ENCODE measurements at regions not wholly inside any gene's neighbourhood (a gene's known extent, or its start where the extent isn't known, plus 50 kb on each side); places are given as distances from the start of the nearest gene placed in this dataset.
"Not testable (repeated sequence)": the region's sequence is repeated elsewhere in the genome, so short reads cannot be mapped to it uniquely, and the experiment has no call there.

DNA sequence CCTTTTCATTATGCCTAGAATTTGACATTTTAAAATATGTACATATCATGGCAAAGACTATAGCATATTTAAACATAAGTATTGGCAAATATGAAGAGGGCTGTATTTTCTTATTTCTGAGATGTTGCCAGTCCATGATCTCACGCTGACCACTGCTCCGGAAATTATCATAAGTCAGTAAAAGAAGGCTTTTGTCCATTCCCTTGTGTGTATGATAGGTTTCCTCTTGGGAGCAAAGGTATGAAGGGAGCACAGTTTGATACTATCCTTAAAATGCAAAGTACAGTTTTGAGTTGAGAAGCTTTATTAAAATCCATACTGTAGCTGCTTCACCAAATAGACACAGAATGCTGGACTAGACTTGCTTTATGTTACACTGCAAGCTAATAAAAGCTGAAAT lies 52.6 kb upstream of the AGA start:
- no peak for DNase-seq

- DNase-seq, result not testable (repeated sequence)
These were observed 53.4 kb upstream of the AGA start for GRCh38 chr4:177495626-177496025.

- no peak for DNase-seq
These were observed 57.3 kb upstream of the AGA start for GRCh38 chr4:177499537-177499936.

- no peak for DNase-seq
These were observed 63.0 kb upstream of the AGA start for GRCh38 chr4:177505171-177505615.

GRCh38 chr4:177508662-177509061 lies 66.4 kb upstream of the AGA start:
- DNase-seq, result no peak

DNA sequence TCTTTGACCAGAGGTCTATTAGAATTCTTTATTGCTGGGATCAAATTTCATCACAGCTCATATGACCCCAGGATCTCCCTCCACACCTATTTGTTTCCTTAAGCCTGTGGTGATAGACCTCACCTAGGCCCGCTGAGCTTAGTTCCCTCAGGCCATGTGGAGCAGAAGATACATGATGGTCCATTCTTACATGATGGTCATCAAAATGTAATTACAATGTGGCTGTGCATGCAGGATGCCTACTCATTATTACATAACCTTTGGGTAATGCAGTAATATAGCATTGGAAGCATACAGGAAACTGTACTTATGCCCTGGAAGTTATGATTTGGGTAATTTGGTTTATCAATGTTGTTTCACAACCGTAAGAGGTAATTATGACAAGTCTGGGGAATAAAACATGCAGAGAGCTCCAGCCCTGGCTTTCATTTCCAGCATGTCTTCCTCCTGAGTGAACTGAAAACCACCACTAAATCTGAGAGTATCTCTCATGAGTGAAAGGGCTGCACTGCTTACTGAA lies 67.0 kb upstream of the AGA start:
- no peak for DNase-seq

- DNase-seq, result no peak
These were observed 69.4 kb upstream of the AGA start for GRCh38 chr4:177511611-177512010.

DNA sequence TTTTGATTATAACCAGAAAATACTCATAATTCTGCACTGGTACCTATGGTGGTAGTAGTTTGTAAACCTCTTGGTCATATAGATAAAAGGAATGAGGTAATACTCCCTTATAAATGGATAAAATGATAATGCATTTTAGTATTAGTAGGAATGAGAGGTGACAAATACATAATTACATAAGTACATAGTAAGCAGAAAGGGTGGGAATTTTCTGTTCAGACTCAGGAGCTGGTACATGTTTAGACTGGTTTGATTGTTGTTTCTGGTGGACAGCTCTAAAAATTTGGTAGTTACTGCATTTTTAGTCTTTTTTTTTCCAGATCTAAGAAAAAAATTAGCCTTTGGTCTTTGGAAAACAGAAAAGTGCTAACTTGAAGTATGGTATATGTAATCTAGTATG lies 70.4 kb upstream of the AGA start:
- DNase-seq, result no peak

- no peak for DNase-seq
These were observed 75.6 kb upstream of the AGA start for GRCh38 chr4:177517862-177518261.

GRCh38 chr4:177519481-177520260 lies 77.4 kb upstream of the AGA start:
- DNase-seq, result no peak

GRCh38 chr4:177528620-177529019 lies 86.4 kb upstream of the AGA start:
- no peak for DNase-seq

DNA sequence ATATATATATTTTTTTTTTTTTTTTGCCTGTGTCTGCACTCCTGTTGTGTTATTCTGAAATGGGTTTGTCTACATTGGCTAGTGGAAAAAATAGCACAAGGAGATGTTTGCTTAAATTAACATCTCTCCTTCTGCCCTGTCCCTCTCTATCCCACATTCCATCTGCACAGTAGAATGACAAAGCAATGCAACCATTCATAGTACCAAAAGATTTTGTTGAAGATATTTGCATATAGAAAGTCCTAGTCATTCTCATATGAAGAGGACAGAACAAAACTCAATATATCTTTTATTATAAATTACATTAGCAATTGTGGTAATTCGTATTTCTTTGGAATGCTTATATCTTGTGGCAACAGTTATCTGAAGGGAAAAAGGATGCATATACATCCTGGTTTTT lies 88.3 kb upstream of the AGA start:
- no peak for DNase-seq

DNA sequence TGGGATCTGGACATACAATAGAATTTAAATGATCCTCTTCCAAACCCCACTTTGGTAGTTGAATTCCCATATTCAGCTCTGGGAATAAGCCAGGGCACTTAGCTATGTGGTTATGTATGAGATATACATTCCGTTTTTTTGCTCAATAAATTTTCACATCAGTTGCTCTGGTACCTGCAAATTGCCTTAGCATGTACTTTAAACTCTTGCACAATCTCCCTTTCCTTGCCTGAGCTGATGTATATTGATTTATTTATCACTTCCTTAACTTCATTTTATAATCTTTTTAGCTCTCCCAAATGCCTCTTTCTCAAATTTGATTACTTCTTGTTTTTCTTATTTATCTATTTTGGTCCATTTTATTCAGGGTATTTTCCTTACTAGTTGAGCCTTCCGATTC lies 90.1 kb upstream of the AGA start:
- DNase-seq, result no peak

GRCh38 chr4:177534841-177535240 lies 92.6 kb upstream of the AGA start:
- DNase-seq, result not testable (repeated sequence)

DNA sequence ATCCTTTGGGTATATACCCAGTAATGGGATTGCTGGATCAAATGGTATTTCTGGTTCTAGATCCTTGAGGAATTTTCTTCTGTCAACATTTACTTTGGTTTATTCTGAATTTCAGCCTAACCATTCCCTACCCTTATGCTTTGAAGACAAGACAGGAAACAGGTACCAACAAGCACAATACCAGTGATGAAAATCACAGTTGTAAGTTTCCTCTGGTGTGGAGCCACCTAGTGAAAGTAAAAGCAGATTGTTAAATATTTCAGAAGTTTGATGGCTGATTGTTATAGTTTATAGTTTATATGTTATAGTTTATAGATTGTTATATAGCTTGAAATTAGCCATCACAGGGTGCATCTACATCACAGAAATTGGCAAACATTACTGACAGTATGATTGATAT lies 104.5 kb upstream of the AGA start:
- no peak for DNase-seq

DNA sequence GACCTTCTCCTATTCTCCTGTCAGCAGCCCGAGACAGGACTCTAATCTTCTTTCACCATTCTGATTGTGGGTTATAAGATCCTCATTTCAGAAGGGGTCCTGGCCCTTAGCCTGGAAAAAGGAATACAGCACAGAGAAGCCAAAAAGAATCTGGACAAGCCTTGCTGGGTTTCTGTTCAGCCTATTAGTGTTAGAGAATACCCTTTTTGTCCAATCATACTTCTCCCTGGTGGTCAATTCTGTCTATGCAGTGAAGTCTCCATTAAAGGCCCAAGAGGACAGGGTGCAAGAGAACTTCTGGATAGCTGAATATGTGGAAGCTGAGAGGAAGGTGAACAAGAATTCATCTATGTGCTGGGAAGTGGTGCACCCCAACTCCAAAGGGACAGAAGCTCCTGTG lies 105.7 kb upstream of the AGA start:
- DNase-seq, result no peak

- no peak for DNase-seq
These were observed 112.9 kb upstream of the AGA start for GRCh38 chr4:177555007-177555574.

DNA sequence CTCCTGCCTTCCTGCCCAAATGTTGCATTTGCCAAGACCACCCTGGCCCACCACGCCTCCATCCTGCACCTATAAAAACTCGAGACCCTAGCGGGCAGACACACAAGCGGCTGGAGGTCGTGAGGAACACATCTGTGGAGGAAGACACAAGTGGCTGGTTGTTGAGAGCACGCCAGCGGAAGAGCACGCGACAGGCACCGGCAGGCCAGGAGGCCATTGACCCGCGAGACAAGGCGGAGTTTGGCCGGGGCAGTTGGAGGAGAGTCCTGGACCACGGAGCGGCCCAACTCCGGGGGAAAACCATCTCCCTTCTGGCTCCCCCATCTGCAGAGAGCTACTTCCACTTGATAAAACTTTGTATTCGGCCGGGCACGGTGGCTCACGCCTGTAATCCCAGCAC lies 115.2 kb upstream of the AGA start:
- DNase-seq, result no peak

DNA sequence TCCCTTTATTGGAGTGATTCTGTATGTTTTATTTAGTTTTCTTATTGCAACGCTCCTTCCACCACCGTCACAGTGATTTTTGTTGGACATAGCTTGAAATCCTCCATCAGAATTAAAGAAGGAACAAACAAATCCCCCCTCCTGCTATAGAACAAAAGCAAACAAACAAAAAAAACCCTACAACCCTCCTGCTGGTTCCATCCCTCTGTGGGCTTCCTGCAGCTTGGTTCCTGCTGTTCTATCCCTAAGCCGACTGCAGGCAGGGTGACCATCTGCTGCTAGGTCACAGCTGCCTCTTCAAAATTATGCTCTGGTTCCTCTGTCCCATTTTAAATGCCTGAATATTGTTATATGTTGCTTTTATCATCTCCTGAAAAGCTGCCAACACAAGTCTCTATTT lies 116.8 kb upstream of the AGA start:
- no peak for DNase-seq

GRCh38 chr4:177562163-177562562 lies 119.9 kb upstream of the AGA start:
- no peak for DNase-seq

GRCh38 chr4:177562859-177563258 lies 120.6 kb upstream of the AGA start:
- DNase-seq, result no peak

DNA sequence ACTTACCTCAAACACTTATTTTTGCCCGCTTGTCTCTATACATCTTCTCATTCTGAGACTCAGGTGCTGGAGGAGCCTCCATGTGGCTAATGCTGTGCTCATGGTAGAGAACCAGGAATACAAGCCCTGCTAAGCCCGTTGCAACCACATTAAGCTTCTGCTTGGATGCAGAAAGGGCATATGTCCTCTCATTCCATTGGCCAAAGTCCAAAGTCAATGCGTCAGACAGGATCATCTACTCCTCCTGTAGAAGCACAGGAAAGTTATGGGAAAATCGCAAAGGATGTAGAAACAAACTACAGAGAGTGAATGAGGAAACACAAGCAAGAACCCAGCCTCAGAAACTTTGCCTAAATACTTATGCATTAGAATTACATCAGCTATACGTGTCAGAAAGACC lies 124.5 kb upstream of the AGA start:
- no peak for DNase-seq

GRCh38 chr4:177568931-177569330 lies 126.7 kb upstream of the AGA start:
- DNase-seq, result no peak

GRCh38 chr4:177569434-177569833 lies 127.2 kb upstream of the AGA start:
- DNase-seq, result no peak

- DNase-seq, result no peak
These were observed 131.3 kb upstream of the AGA start for GRCh38 chr4:177573507-177573906.

Data from activated T-cell treated with anti-CD3 and anti-CD28 coated beads, Interleukin-2, amount 50 U/mL, for 1 hour (primary cell).